ENCODE measurements at regions not wholly inside any gene's neighbourhood (a gene's known extent, or its start where the extent isn't known, plus 50 kb on each side); places are given as distances from the start of the nearest gene placed in this dataset.

GRCh38 chr7:12834782-12835181 lies 147.3 kb downstream of the ARL4A start:
- TF ChIP-seq, protein P1, sequence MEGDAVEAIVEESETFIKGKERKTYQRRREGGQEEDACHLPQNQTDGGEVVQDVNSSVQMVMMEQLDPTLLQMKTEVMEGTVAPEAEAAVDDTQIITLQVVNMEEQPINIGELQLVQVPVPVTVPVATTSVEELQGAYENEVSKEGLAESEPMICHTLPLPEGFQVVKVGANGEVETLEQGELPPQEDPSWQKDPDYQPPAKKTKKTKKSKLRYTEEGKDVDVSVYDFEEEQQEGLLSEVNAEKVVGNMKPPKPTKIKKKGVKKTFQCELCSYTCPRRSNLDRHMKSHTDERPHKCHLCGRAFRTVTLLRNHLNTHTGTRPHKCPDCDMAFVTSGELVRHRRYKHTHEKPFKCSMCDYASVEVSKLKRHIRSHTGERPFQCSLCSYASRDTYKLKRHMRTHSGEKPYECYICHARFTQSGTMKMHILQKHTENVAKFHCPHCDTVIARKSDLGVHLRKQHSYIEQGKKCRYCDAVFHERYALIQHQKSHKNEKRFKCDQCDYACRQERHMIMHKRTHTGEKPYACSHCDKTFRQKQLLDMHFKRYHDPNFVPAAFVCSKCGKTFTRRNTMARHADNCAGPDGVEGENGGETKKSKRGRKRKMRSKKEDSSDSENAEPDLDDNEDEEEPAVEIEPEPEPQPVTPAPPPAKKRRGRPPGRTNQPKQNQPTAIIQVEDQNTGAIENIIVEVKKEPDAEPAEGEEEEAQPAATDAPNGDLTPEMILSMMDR (IDR thresholded peaks at IDR 0.05), result no peak
- no peak for TF ChIP-seq POLR2A (IDR thresholded peaks at IDR 0.05)

Data from sigmoid colon (tissue), 3 donors.